GM18861 (cell line): ENCODE measurements at regions not wholly inside any gene's neighbourhood (a gene's known extent, or its start where the extent isn't known, plus 50 kb on each side); places are given as distances from the start of the nearest gene placed in this dataset.

Source experiments
- ATAC-seq: cut with Tn5 transposase; IDR thresholded peaks from one replicate; pipeline ENCODE4 v1.9.1; 2021; ENCODE audit not compliant: unreplicated experiment

GRCh38 chr6:170117111-170117972 lies 173.5 kb downstream of the DLL1 start:
- ATAC-seq: no peak

GRCh38 chr6:170116636-170117035 lies 174.2 kb downstream of the DLL1 start:
- no peak for ATAC-seq

- no peak for ATAC-seq
Measured at GRCh38 chr6:170114956-170115855, 175.7 kb downstream of the DLL1 start.

- no peak for ATAC-seq
Measured at GRCh38 chr6:170114187-170114945, 176.5 kb downstream of the DLL1 start.

GRCh38 chr6:170113141-170113540 lies 177.7 kb downstream of the DLL1 start:
- ATAC-seq: no peak

- no peak for ATAC-seq
Measured at GRCh38 chr6:170112583-170112860, 178.4 kb downstream of the DLL1 start.

GRCh38 chr6:170111816-170112582 lies 178.9 kb downstream of the DLL1 start:
- ATAC-seq: no peak

GRCh38 chr6:170111141-170111664 lies 179.7 kb downstream of the DLL1 start:
- ATAC-seq: no peak

- ATAC-seq: no peak
Measured at GRCh38 chr6:170110201-170111140, 180.4 kb downstream of the DLL1 start.

GRCh38 chr6:170108890-170109587 lies 181.8 kb downstream of the DLL1 start:
- ATAC-seq: no peak

- ATAC-seq: no peak
Measured at GRCh38 chr6:170108456-170108855, 182.4 kb downstream of the DLL1 start.

- no peak for ATAC-seq
Measured at GRCh38 chr6:170107606-170108222, 183.2 kb downstream of the DLL1 start.

- no peak for ATAC-seq
Measured at GRCh38 chr6:170106906-170107525, 183.9 kb downstream of the DLL1 start.

GRCh38 chr6:170102582-170103481 lies 188.0 kb downstream of the DLL1 start:
- ATAC-seq: no peak

- no peak for ATAC-seq
Measured at GRCh38 chr6:170102038-170102437, 188.8 kb downstream of the DLL1 start.

GRCh38 chr6:170101281-170102035 lies 189.4 kb downstream of the DLL1 start:
- ATAC-seq: no peak
